ENCODE measurements at regions not wholly inside any gene's neighbourhood (a gene's known extent, or its start where the extent isn't known, plus 50 kb on each side); places are given as distances from the start of the nearest gene placed in this dataset.

DNA sequence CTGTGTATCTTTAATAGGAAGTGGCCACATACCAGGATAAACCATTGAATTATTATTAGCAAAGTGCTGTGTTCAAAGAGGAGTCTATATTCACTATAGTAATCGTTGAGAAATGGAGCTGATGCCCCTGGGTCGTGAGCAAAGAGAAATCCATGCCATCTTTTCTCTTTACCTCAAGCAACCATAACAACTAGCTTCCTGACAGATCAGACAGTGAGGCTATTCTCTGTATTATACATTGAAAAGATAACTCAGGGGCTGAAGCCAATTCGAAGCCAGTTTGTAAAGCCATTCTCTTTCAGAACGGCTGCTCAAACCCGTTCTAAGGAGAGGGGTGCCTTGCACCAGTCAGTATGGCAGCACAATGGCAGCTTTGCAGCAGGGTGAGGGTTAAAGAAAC, 680.6 kb downstream of the SEMA5A start:
- H3K4me3 ChIP-seq (ENCODE audit: control insufficient read depth, low read depth, low read length), result no peak overlapping the region
- TF ChIP-seq CTCF (IDR thresholded peaks at IDR 0.05; ENCODE audit: control insufficient read depth, insufficient read depth, low read depth, low read length, missing control alignments), result no peak
- no peak for DNase-seq (ENCODE audit: low read depth)

DNA sequence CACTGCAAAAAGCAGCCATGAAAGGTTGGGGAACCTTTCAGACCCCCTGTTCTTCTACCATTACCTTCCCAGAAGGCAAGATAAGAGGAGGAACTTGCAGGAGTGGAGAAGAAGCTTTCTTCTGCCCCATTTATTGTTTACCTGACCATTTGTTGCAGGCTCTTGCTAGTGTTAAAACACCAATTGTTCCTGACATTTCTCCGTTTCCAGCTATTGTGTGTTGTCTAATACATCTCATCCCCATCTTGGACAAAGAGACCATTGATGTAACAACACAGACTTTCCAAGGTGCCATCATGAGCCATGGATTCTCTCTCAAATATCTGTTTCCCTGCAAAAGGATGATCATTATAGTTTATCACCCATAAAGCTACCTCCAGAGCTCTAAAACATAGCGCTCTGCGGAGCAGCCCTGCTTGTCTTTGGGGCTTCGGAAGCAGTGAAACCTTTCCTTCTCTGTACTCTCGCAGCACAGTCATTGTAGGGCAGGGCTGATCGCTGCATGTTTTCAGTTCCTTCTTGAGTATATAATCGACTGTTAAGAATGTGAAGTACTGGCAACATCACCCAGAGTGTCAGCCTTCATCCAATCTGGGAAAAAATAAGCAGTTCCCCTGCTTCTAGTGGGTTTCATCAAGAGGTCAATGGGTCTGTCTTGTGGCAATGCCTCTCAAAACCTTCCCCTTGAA, 680.0 kb downstream of the SEMA5A start:
- no peak overlapping the region for H3K4me3 ChIP-seq (ENCODE audit: control insufficient read depth, low read depth, low read length)
- TF ChIP-seq CTCF (IDR thresholded peaks at IDR 0.05; ENCODE audit: control insufficient read depth, insufficient read depth, low read depth, low read length, missing control alignments), result no peak
- DNase-seq (ENCODE audit: low read depth), result no peak

- DNase-seq (ENCODE audit: low read depth), result no peak
- TF ChIP-seq CTCF (IDR thresholded peaks at IDR 0.05; ENCODE audit: control insufficient read depth, insufficient read depth, low read depth, low read length, missing control alignments), result no peak
- H3K4me3 ChIP-seq (ENCODE audit: control insufficient read depth, low read depth, low read length), result no peak overlapping the region
Observed at GRCh38 chr5:8868283-8868682, 677.6 kb downstream of the SEMA5A start.

- TF ChIP-seq CTCF (IDR thresholded peaks at IDR 0.05; ENCODE audit: control insufficient read depth, insufficient read depth, low read depth, low read length, missing control alignments), result no peak
- no peak for DNase-seq (ENCODE audit: low read depth)
- H3K4me3 ChIP-seq (ENCODE audit: control insufficient read depth, low read depth, low read length), result no peak overlapping the region
Observed at GRCh38 chr5:8869932-8870331, 675.9 kb downstream of the SEMA5A start.

GRCh38 chr5:8870349-8870958, 675.4 kb downstream of the SEMA5A start:
- TF ChIP-seq CTCF (IDR thresholded peaks at IDR 0.05; ENCODE audit: control insufficient read depth, insufficient read depth, low read depth, low read length, missing control alignments), result no peak
- no peak for DNase-seq (ENCODE audit: low read depth)
- no peak overlapping the region for H3K4me3 ChIP-seq (ENCODE audit: control insufficient read depth, low read depth, low read length)

DNA sequence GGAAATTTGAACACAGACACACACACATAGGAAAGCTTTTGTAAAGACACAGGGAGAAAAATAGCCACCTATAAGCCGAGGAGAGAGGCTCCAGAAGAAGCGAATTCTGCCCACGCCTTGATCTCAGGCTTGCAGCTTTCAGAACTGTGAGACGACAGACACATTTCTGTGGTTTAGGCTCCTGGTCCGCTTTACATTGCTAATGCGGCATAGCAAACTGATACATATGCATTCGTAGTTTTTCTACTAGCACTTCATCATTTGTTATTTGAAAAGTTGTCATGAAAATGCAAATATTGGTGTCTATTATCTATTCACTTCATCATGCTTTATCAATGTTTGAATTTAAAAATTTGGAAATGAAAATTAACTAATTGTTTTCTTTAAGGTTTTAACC, 674.9 kb downstream of the SEMA5A start:
- DNase-seq (ENCODE audit: low read depth), result no peak
- H3K4me3 ChIP-seq (ENCODE audit: control insufficient read depth, low read depth, low read length), result no peak overlapping the region
- TF ChIP-seq CTCF (IDR thresholded peaks at IDR 0.05; ENCODE audit: control insufficient read depth, insufficient read depth, low read depth, low read length, missing control alignments), result no peak
